ENCODE measurements at regions not wholly inside any gene's neighbourhood (a gene's known extent, or its start where the extent isn't known, plus 50 kb on each side); places are given as distances from the start of the nearest gene placed in this dataset.

DNA sequence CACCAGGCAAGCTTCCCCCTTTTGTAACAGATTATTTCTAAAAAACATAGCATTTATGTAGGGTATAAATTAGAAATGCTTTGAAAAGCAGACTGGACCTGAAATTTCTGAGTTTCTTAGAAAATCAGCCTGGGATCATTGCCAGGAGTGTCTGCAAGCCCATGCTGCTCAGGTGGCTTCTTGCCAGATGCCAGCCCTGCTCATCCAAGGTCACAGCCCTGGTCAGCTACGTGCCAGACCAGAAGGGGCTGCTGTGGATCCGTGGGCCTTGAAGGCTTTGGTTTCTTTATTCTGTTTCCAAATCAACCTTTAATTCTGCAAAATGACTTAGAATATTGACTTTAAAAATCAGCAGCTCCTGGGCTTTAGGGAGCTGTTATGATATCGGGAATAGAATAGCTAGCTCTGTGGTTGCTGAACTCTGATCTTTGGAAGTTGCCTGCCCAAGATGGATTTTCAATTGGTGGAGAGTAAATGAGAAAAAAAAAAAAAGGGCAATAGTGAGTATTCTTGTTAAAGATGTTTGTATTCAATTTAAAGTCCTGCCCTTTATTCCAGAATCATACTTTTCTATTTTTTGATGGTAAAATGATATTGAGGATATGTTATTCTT is 370.1 kb upstream of the ONECUT1 start:
- Histone ChIP-seq H3K4me2 (ENCODE audit: low read depth, low read length) (no peak overlapping the region), H2AFZ (ENCODE audit: low read length) (no peak overlapping the region), H3K4me1 (ENCODE audit: low read length) (no peaks in the 10 kb centered on the region), H4K20me1 (ENCODE audit: insufficient read depth, low read length) (no peaks in the 10 kb centered on the region), H3K9me2 (replicated peaks; ENCODE audit: insufficient read depth, low read length) (no peaks in the 10 kb centered on the region), H3K9ac (ENCODE audit: low read length) (no peak overlapping the region), H3K4me3 (ENCODE audit: low read length) (no peak overlapping the region), H3K27ac (ENCODE audit: low read length) (no peak overlapping the region), H3K27me3 (replicated peaks; ENCODE audit: insufficient read depth, low read length) (no peaks in the 10 kb centered on the region), H3K79me2 (ENCODE audit: low read length) (no peaks in the 10 kb centered on the region), H3F3A (ENCODE audit: insufficient read depth, low read length) (no peaks in the 10 kb centered on the region), H3K36me3 (replicated peaks; ENCODE audit: insufficient read depth, low read length) (no peaks in the 10 kb centered on the region), H3K9me3 (replicated peaks; ENCODE audit: insufficient read depth, low read length) (no peaks in the 10 kb centered on the region)
- no peak for TF ChIP-seq EZH2 (optimal IDR thresholded peaks at IDR 0.05; ENCODE audit: low read depth, low read length)
- no peak for TF ChIP-seq EZH2phosphoT487 (IDR thresholded peaks at IDR 0.05; ENCODE audit: low read length)
- TF ChIP-seq, protein P1, sequence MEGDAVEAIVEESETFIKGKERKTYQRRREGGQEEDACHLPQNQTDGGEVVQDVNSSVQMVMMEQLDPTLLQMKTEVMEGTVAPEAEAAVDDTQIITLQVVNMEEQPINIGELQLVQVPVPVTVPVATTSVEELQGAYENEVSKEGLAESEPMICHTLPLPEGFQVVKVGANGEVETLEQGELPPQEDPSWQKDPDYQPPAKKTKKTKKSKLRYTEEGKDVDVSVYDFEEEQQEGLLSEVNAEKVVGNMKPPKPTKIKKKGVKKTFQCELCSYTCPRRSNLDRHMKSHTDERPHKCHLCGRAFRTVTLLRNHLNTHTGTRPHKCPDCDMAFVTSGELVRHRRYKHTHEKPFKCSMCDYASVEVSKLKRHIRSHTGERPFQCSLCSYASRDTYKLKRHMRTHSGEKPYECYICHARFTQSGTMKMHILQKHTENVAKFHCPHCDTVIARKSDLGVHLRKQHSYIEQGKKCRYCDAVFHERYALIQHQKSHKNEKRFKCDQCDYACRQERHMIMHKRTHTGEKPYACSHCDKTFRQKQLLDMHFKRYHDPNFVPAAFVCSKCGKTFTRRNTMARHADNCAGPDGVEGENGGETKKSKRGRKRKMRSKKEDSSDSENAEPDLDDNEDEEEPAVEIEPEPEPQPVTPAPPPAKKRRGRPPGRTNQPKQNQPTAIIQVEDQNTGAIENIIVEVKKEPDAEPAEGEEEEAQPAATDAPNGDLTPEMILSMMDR (IDR thresholded peaks at IDR 0.05; ENCODE audit: low read length) = no peak
- no peak for DNase-seq

DNA sequence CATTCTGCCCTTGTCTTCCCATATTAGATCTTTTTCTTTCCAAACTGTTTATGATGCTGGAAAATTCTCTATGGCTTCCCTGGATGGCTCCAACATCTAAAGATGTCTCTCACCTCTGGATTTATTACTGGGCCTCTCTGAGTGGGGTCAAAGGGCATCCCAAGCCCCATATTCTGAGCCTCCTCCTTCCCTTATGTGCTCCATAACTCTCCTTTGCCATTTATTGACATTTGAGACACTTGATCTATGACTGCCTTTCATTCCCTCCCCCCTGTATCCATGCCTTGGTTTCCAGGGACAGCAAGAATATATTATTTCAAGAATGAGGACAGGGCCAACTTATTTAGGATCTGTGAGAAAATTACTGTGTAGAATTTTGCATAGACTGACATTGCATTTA is 369.3 kb upstream of the ONECUT1 start:
- H3K9me3 ChIP-seq (replicated peaks; ENCODE audit: insufficient read depth, low read length) = no peaks in the 10 kb centered on the region

DNA sequence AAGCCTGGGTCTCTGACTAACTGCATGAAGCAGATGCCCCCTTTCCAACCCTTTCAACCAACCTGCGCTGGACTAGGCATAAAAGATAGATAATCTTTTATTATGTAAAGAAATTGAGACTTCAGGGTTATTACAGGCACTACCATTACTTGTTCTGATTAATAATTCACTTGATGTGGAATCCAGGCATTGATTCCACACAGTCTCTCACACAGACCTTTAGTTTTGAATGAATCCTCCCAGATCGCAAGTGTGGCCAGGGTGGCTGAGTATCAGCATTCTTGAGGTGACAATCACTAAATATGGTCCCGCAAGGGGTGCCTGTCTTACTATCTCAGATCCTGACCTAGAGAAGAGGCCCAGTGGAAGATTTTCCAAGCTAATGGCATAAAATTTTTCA is 368.9 kb upstream of the ONECUT1 start:
- no peaks in the 10 kb centered on the region for H3K36me3 ChIP-seq (replicated peaks; ENCODE audit: insufficient read depth, low read length)
- H3K4me3 ChIP-seq (ENCODE audit: low read length) = no peak overlapping the region
- H4K20me1 ChIP-seq (ENCODE audit: insufficient read depth, low read length) = no peaks in the 10 kb centered on the region
- no peaks in the 10 kb centered on the region for H3F3A ChIP-seq (ENCODE audit: insufficient read depth, low read length)
- H3K4me1 ChIP-seq (ENCODE audit: low read length) = no peaks in the 10 kb centered on the region
- no peak overlapping the region for H3K27ac ChIP-seq (ENCODE audit: low read length)
- H3K79me2 ChIP-seq (ENCODE audit: low read length) = no peaks in the 10 kb centered on the region
- no peak overlapping the region for H3K4me2 ChIP-seq (ENCODE audit: low read depth, low read length)
- DNase-seq = no peak
- TF ChIP-seq EZH2phosphoT487 (IDR thresholded peaks at IDR 0.05; ENCODE audit: low read length) (no peak), EZH2 (optimal IDR thresholded peaks at IDR 0.05; ENCODE audit: low read depth, low read length) (no peak)
- TF ChIP-seq, protein P1 (IDR thresholded peaks at IDR 0.05; ENCODE audit: low read length) = no peak
- H2AFZ ChIP-seq (ENCODE audit: low read length) = no peak overlapping the region
- H3K9me3 ChIP-seq (replicated peaks; ENCODE audit: insufficient read depth, low read length) = no peaks in the 10 kb centered on the region
- H3K9me2 ChIP-seq (replicated peaks; ENCODE audit: insufficient read depth, low read length) = no peaks in the 10 kb centered on the region
- H3K27me3 ChIP-seq (replicated peaks; ENCODE audit: insufficient read depth, low read length) = no peaks in the 10 kb centered on the region
- no peak overlapping the region for H3K9ac ChIP-seq (ENCODE audit: low read length)

More for the DNA sequence above, 369.3 kb upstream of the ONECUT1 start:
- Histone ChIP-seq H3K79me2 (ENCODE audit: low read length) (no peaks in the 10 kb centered on the region), H4K20me1 (ENCODE audit: insufficient read depth, low read length) (no peaks in the 10 kb centered on the region), H3K4me2 (ENCODE audit: low read depth, low read length) (no peak overlapping the region), H3K27me3 (replicated peaks; ENCODE audit: insufficient read depth, low read length) (no peaks in the 10 kb centered on the region), H3K4me3 (ENCODE audit: low read length) (no peak overlapping the region), H3K9ac (ENCODE audit: low read length) (no peak overlapping the region), H3K9me2 (replicated peaks; ENCODE audit: insufficient read depth, low read length) (no peaks in the 10 kb centered on the region), H2AFZ (ENCODE audit: low read length) (no peak overlapping the region), H3K36me3 (replicated peaks; ENCODE audit: insufficient read depth, low read length) (no peaks in the 10 kb centered on the region), H3K4me1 (ENCODE audit: low read length) (no peaks in the 10 kb centered on the region), H3K27ac (ENCODE audit: low read length) (no peak overlapping the region), H3F3A (ENCODE audit: insufficient read depth, low read length) (no peaks in the 10 kb centered on the region)
- TF ChIP-seq EZH2 (optimal IDR thresholded peaks at IDR 0.05; ENCODE audit: low read depth, low read length) = no peak
- no peak for TF ChIP-seq EZH2phosphoT487 (IDR thresholded peaks at IDR 0.05; ENCODE audit: low read length)
- TF ChIP-seq, protein P1 (IDR thresholded peaks at IDR 0.05; ENCODE audit: low read length) = no peak
- DNase-seq = no peak

Data from MM.1S (cell line).